ENCODE measurements at regions not wholly inside any gene's neighbourhood (a gene's known extent, or its start where the extent isn't known, plus 50 kb on each side); places are given as distances from the start of the nearest gene placed in this dataset.

DNA sequence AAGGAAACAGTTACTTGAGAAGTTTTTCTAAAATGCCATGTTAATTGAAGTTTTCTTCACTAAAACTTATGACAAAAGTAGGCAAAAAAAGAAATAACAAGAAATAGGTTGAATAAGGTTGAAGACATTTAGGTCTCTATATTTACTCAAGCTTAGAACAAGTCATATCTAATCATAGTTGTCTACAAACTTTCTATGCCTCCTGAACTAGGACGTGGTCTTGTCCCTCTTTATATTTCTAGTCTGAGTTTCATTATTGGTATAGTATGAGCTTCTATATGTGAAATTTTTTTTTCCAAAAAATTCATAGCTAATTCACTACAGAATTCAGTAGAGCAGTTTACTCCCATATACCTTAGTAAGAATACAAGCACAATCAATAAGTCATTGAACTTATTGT is 836.4 kb downstream of the SLITRK6 start:
- Histone ChIP-seq H3K27me3 (replicated peaks in 1 of 2; ENCODE audit: control insufficient read depth in 2 of 2, insufficient read depth in 2 of 2, low read length in 1 of 2) (no peaks in the 10 kb centered on the region), H3K36me3 (ENCODE audit: control insufficient read depth in 2 of 2, insufficient read depth in 2 of 2, low read length in 1 of 2) (no peaks in the 10 kb centered on the region), H3K4me3 (no peak overlapping the region), H4K20me1 (ENCODE audit: control insufficient read depth, insufficient read depth) (no peaks in the 10 kb centered on the region), H3K79me2 (ENCODE audit: control insufficient read depth, insufficient read depth, low read length) (no peaks in the 10 kb centered on the region), H3K4me1 (ENCODE audit: control insufficient read depth, insufficient read depth, low read length) (no peaks in the 10 kb centered on the region), H3K9me3 (replicated peaks; ENCODE audit: control insufficient read depth, insufficient read depth, low read length) (no peaks in the 10 kb centered on the region), H3K9ac (ENCODE audit: control insufficient read depth, insufficient read depth, low read length) (no peak overlapping the region), H2AFZ (ENCODE audit: control insufficient read depth, low read depth, low read length) (no peak overlapping the region), H3K4me2 (ENCODE audit: control insufficient read depth, insufficient read depth) (no peak overlapping the region), H3K27ac (ENCODE audit: control insufficient read depth, insufficient read depth) (no peak overlapping the region)
- FAIRE-seq (no peak), DNase-seq (ENCODE audit: low read depth, low spot score) (no peak), ATAC-seq (no peak)
- WGBS (ENCODE audit: insufficient coverage, insufficient replicate concordance, low lambda C conversion rate, missing lambda C conversion rate) = 6% methylated on average over 1 of the region's 1 CpG
- no TSS peak for BruUV-seq (replicated peaks)
- ChIA-PET RAD21 (ENCODE audit: unreplicated experiment) (no interaction called here), POLR2A (no interaction called here), SMC1A (ENCODE audit: uncharacterized antibody, unreplicated experiment) (interaction anchor here (0.6 to 1.9 kb wide), 3 partner anchors 10 to 511 kb away, joined by 3 to 4 read pairs (median 3); no protein-coding TSS in a partner anchor), CTCF (interaction anchor here (1.0 kb wide), 1 partner anchor 19 kb away, joined by 3 read pairs; no protein-coding TSS in a partner anchor)
- intact Hi-C loops (cut with micrococcal nuclease; ENCODE audit: unreplicated experiment) (no loop called here), in situ Hi-C loops (cut with MboI) (no loop called here)
- no peak for TF ChIP-seq LARP7 (IDR thresholded peaks at IDR 0.05)
- no peak for TF ChIP-seq MXI1 (IDR thresholded peaks at IDR 0.05; ENCODE audit: low read depth, low read length)
- TF ChIP-seq TCF12 (IDR thresholded peaks at IDR 0.05; ENCODE audit: low read depth, low read length) = no peak

DNA sequence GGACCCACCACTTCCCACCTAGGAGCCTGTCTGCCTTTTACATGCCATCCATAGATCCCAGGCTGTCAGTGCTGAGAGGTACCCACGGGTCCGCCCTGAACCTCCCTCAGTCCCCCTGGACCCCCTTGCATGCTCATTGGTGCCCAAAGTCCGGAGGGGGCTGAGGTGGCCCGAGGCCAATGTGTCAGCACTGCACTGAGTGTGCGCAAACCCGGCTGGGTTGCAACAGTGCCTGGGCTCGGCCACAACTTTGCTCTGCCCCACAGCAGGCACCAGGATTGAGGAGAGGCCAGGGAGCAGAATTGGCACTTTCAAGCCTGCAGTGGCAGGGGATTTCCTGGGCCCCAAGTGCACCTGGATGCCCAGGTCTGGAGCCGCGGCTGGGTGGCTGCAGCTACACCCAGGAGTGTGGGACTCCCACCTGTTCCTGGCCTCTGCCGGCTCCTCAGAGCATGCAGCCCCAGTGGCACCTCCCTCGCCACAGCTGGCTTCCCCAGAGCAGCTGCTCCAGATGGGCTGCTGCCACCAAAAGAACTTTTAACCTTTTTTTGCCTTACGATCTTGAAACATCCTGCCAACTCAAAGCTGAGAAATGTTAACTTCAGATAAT is 837.0 kb downstream of the SLITRK6 start:
- TF ChIP-seq, protein P1, sequence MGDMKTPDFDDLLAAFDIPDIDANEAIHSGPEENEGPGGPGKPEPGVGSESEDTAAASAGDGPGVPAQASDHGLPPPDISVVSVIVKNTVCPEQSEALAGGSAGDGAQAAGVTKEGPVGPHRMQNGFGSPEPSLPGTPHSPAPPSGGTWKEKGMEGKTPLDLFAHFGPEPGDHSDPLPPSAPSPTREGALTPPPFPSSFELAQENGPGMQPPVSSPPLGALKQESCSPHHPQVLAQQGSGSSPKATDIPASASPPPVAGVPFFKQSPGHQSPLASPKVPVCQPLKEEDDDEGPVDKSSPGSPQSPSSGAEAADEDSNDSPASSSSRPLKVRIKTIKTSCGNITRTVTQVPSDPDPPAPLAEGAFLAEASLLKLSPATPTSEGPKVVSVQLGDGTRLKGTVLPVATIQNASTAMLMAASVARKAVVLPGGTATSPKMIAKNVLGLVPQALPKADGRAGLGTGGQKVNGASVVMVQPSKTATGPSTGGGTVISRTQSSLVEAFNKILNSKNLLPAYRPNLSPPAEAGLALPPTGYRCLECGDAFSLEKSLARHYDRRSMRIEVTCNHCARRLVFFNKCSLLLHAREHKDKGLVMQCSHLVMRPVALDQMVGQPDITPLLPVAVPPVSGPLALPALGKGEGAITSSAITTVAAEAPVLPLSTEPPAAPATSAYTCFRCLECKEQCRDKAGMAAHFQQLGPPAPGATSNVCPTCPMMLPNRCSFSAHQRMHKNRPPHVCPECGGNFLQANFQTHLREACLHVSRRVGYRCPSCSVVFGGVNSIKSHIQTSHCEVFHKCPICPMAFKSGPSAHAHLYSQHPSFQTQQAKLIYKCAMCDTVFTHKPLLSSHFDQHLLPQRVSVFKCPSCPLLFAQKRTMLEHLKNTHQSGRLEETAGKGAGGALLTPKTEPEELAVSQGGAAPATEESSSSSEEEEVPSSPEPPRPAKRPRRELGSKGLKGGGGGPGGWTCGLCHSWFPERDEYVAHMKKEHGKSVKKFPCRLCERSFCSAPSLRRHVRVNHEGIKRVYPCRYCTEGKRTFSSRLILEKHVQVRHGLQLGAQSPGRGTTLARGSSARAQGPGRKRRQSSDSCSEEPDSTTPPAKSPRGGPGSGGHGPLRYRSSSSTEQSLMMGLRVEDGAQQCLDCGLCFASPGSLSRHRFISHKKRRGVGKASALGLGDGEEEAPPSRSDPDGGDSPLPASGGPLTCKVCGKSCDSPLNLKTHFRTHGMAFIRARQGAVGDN (IDR thresholded peaks at IDR 0.05) = no peak
- ATAC-seq = no peak; the same call in 2 of the 3 replicates
- in situ Hi-C loops (cut with MboI) = no loop called here
- POLR2A ChIA-PET = no interaction called here
- no peak for FAIRE-seq
- intact Hi-C loops (cut with micrococcal nuclease; ENCODE audit: unreplicated experiment) = no loop called here
- RAD21 ChIA-PET (ENCODE audit: unreplicated experiment) = no interaction called here
- no peak overlapping the region for H3K9ac ChIP-seq (ENCODE audit: control insufficient read depth, insufficient read depth, low read length)
- CTCF ChIA-PET = interaction anchor here (1.0 kb wide), 1 partner anchor 20 kb away, joined by 3 read pairs; no protein-coding TSS in a partner anchor
- 12% methylated on average over 12 of the region's 12 CpGs for whole genome bisulfite sequencing (ENCODE audit: insufficient coverage, insufficient replicate concordance, low lambda C conversion rate, missing lambda C conversion rate)
- no peaks in the 10 kb centered on the region for H3K79me2 ChIP-seq (ENCODE audit: control insufficient read depth, insufficient read depth, low read length)
- H4K20me1 ChIP-seq (ENCODE audit: control insufficient read depth, insufficient read depth) = no peaks in the 10 kb centered on the region
- H3K9me3 ChIP-seq (replicated peaks; ENCODE audit: control insufficient read depth, insufficient read depth, low read length) = no peaks in the 10 kb centered on the region
- no peaks in the 10 kb centered on the region for H3K36me3 ChIP-seq (ENCODE audit: control insufficient read depth in 2 of 2, insufficient read depth in 2 of 2, low read length in 1 of 2)
- no peak overlapping the region for H3K27ac ChIP-seq (ENCODE audit: control insufficient read depth, insufficient read depth)
- no TSS peak for BruUV-seq (replicated peaks)
- H2AFZ ChIP-seq (ENCODE audit: control insufficient read depth, low read depth, low read length) = no peak overlapping the region
- no peak for DNase-seq (ENCODE audit: low read depth, low spot score)
- no peak overlapping the region for H3K4me2 ChIP-seq (ENCODE audit: control insufficient read depth, insufficient read depth)
- no peak overlapping the region for H3K4me3 ChIP-seq
- SMC1A ChIA-PET (ENCODE audit: uncharacterized antibody, unreplicated experiment) = interaction anchor here (1.1 to 1.9 kb wide), 2 partner anchors 11 to 15 kb away, joined by 3 to 4 read pairs; no protein-coding TSS in a partner anchor
- H3K27me3 ChIP-seq (replicated peaks in 1 of 2; ENCODE audit: control insufficient read depth in 2 of 2, insufficient read depth in 2 of 2, low read length in 1 of 2) = no peaks in the 10 kb centered on the region
- no peaks in the 10 kb centered on the region for H3K4me1 ChIP-seq (ENCODE audit: control insufficient read depth, insufficient read depth, low read length)
